ENCODE measurements at regions not wholly inside any gene's neighbourhood (a gene's known extent, or its start where the extent isn't known, plus 50 kb on each side); places are given as distances from the start of the nearest gene placed in this dataset.

DNA sequence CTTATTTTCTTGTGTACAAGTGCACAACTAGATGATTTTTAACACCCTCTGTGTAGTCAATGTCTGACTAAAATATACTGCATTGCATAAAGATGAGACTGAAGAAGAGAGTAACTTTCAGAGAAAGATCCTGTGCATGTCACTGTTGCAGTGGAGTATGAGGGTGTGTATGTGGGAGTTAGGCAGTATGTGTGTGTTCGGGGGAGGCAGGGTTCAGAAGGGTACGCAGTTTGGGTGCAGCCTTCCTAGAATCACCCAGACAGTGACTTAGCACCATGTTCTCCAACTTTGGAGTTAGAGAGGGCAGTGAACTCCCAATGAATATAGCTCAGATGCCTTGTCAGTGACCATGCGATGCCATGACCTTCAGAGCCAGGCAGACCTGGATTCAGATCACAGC is 84.6 kb downstream of the LRATD1 start:
- TF ChIP-seq SIN3A (IDR thresholded peaks at IDR 0.05; ENCODE audit: borderline replicate concordance, insufficient read depth, low read length): no peak
- TF ChIP-seq POLR2AphosphoS5 (IDR thresholded peaks at IDR 0.05; ENCODE audit: low read depth, low read length): no peak
- no peak for TF ChIP-seq TAF1 (IDR thresholded peaks at IDR 0.05; ENCODE audit: borderline replicate concordance, insufficient read depth, low read length)

All from PFSK-1 (cell line).